GM12878 (cell line): ENCODE measurements at regions not wholly inside any gene's neighbourhood (a gene's known extent, or its start where the extent isn't known, plus 50 kb on each side); places are given as distances from the start of the nearest gene placed in this dataset.

Experiments
- CEBPZ ChIP-seq: fragments of 150-350 bp; IDR thresholded peaks from 2 replicates; pipeline ENCODE4 v1.6.1; 2016; ENCODE audit warnings: low read depth, low read length
- CREB1 ChIP-seq: IDR thresholded peaks from 2 replicates; pipeline ENCODE4 v1.6.1; 2012; ENCODE audit warnings: low read depth, mild to moderate bottlenecking, inconsistent platforms
- FOXK2 ChIP-seq: fragments of 450-650 bp; IDR thresholded peaks from 2 replicates; pipeline ENCODE4 v1.6.1; 2017; ENCODE audit warnings: mild to moderate bottlenecking, moderate library complexity
- GABPA ChIP-seq: IDR thresholded peaks from 2 replicates; pipeline ENCODE4 v1.6.1; 2014; ENCODE audit warnings: antibody characterized with exemption, low read depth, mild to moderate bottlenecking, inconsistent platforms
- HCFC1 ChIP-seq: fragments of 150-350 bp; IDR thresholded peaks from 2 replicates; pipeline ENCODE4 v1.6.1; 2014; ENCODE audit warnings: low read length
- HDAC6 ChIP-seq: fragments of 200-600 bp; sonication (generic); IDR thresholded peaks from one replicate; pipeline ENCODE4 v1.8.0; 2017; ENCODE audit warnings: antibody characterized with exemption; ENCODE audit not compliant: unreplicated experiment
- IRF5 ChIP-seq: fragments of 450-650 bp; IDR thresholded peaks from 2 replicates; pipeline ENCODE4 v1.6.1; 2017; ENCODE audit warnings: borderline replicate concordance
- KLF5 ChIP-seq: fragments of 450-650 bp; IDR thresholded peaks from 2 replicates; pipeline ENCODE4 v1.6.1; 2014; ENCODE audit warnings: mild to moderate bottlenecking; ENCODE audit not compliant: partially characterized antibody
- RUNX3 ChIP-seq: IDR thresholded peaks from 2 replicates; pipeline ENCODE4 v1.6.1; 2012; ENCODE audit warnings: low read length, inconsistent platforms
- SMARCA5 ChIP-seq: fragments of 450-650 bp; IDR thresholded peaks from 2 replicates; pipeline ENCODE4 v1.6.1; 2017; ENCODE audit warnings: mild to moderate bottlenecking
- SMC3 ChIP-seq: IDR thresholded peaks from 2 replicates; pipeline ENCODE4 v1.6.1; 2011; ENCODE audit warnings: low read length, improper control_type of control experiment, borderline replicate concordance
- SRF ChIP-seq, 2 experiments: IDR thresholded peaks; 2 replicates each; pipeline ENCODE4 v1.6.1; 2011; ENCODE audit warnings: low read depth in 2 of 2, low read length in 2 of 2, mild to moderate bottlenecking in 1 of 2, moderate library complexity in 1 of 2
- ZNF384 ChIP-seq: IDR thresholded peaks from 2 replicates; pipeline ENCODE4 v1.6.1; 2012; ENCODE audit warnings: low read depth, mild to moderate bottlenecking, low read length, improper control_type of control experiment, borderline replicate concordance
- ZZZ3 ChIP-seq: IDR thresholded peaks from 2 replicates; pipeline ENCODE4 v1.6.1; 2011; ENCODE audit warnings: low read depth; ENCODE audit not compliant: control insufficient read depth, insufficient read length
- TF ChIP-seq, protein P1 (sequence below), 3 experiments: IDR thresholded peaks in 2 of 3; conservative IDR thresholded peaks in 1 of 3; 2 replicates each; pipeline ENCODE4 v1.5.1; 2011; ENCODE audit warnings: low read depth in 3 of 3, low read length in 3 of 3, mild to moderate bottlenecking in 3 of 3, control low read depth in 2 of 3, moderate library complexity in 2 of 3, inconsistent platforms in 1 of 3, mixed read lengths in 1 of 3; ENCODE audit not compliant: control insufficient read depth in 2 of 3, insufficient read depth in 1 of 3; ENCODE audit errors: extremely low read depth in 1 of 3

GRCh38 chr5:114101153-114101552 lies 260.7 kb upstream of the KCNN2 start (continued):
- TF ChIP-seq SMC3 (peak; percentile 48; the same call in 1 of the 2 replicates), HDAC6 (no peak), KLF5 (no peak), ZZZ3 (no peak), CREB1 (no peak), RUNX3 (peak; percentile 19; the same call in 1 of the 2 replicates), CEBPZ (no peak), ZNF384 (peak; percentile 32; the same call in 1 of the 2 replicates), SRF (IDR thresholded peaks at IDR 0.05; ENCODE audit: low read depth in 2 of 2, low read length in 2 of 2) (no peak), SMARCA5 (no peak), HCFC1 (no peak), GABPA (no peak), FOXK2 (no peak), IRF5 (no peak)
- TF ChIP-seq, protein P1, sequence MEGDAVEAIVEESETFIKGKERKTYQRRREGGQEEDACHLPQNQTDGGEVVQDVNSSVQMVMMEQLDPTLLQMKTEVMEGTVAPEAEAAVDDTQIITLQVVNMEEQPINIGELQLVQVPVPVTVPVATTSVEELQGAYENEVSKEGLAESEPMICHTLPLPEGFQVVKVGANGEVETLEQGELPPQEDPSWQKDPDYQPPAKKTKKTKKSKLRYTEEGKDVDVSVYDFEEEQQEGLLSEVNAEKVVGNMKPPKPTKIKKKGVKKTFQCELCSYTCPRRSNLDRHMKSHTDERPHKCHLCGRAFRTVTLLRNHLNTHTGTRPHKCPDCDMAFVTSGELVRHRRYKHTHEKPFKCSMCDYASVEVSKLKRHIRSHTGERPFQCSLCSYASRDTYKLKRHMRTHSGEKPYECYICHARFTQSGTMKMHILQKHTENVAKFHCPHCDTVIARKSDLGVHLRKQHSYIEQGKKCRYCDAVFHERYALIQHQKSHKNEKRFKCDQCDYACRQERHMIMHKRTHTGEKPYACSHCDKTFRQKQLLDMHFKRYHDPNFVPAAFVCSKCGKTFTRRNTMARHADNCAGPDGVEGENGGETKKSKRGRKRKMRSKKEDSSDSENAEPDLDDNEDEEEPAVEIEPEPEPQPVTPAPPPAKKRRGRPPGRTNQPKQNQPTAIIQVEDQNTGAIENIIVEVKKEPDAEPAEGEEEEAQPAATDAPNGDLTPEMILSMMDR (IDR thresholded peaks at IDR 0.05 in 2 of 3, conservative IDR thresholded peaks at IDR 0.05 in 1 of 3; ENCODE audit: control insufficient read depth in 2 of 3, extremely low read depth in 1 of 3, insufficient read depth in 1 of 3, low read depth in 3 of 3, low read length in 3 of 3), result peak; percentile 42 to 54 (median 47); a peak in 5 of 6 replicates
- TF ChIP-seq, all 136 proteins: peak for 5
